Calu3 (cell line): ENCODE measurements at regions not wholly inside any gene's neighbourhood (a gene's known extent, or its start where the extent isn't known, plus 50 kb on each side); places are given as distances from the start of the nearest gene placed in this dataset.

Experiments used
- BruUV-seq: library from RNA; stranded (reverse); fragments of 400-500 nt; replicated peaks from 2 replicates; lab custom pipeline; 2021; lab: Mats Ljungman, UMichigan
- CTCF ChIA-PET: fragments of 300-600 bp; sonication (Branson Sonifier 250); formaldehyde crosslinking; loops from one replicate; lab custom pipeline; 2022; ENCODE audit warnings: antibody characterized with exemption; lab: Charles Lee
- DNase-seq: peaks from one replicate; pipeline ENCODE4 v3.0.0; 2022
- H3K27ac Mint-ChIP-seq: one replicate; pipeline ENCODE4 v1.8.0; 2022; ENCODE audit warnings: mixed read lengths; ENCODE audit not compliant: unreplicated experiment
- H3K27me3 Mint-ChIP-seq: one replicate; pipeline ENCODE4 v1.8.0; 2022; ENCODE audit warnings: mixed read lengths; ENCODE audit not compliant: unreplicated experiment
- H3K36me3 Mint-ChIP-seq: one replicate; pipeline ENCODE4 v1.8.0; 2022; ENCODE audit warnings: mild to moderate bottlenecking, moderate library complexity, mixed read lengths; ENCODE audit not compliant: insufficient read depth, unreplicated experiment
- H3K4me1 Mint-ChIP-seq: one replicate; pipeline ENCODE4 v1.8.0; 2022; ENCODE audit warnings: mild to moderate bottlenecking, low read depth, mixed read lengths; ENCODE audit not compliant: unreplicated experiment
- H3K4me3 Mint-ChIP-seq: one replicate; pipeline ENCODE4 v1.8.0; 2022; ENCODE audit warnings: mild to moderate bottlenecking, low read depth, moderate library complexity, mixed read lengths; ENCODE audit not compliant: unreplicated experiment
- H3K9me3 Mint-ChIP-seq: one replicate; pipeline ENCODE4 v1.8.0; 2022; ENCODE audit warnings: low read depth, mixed read lengths; ENCODE audit not compliant: unreplicated experiment
- CTCF ChIP-seq: fragments of 200-600 bp; IDR thresholded peaks from one replicate; pipeline ENCODE4 v1.8.0; 2022; ENCODE audit warnings: antibody characterized with exemption; ENCODE audit not compliant: unreplicated experiment
- intact Hi-C: fragments of 100-400 bp; cut with micrococcal nuclease; formaldehyde crosslinking; loops from one replicate; pipeline ENCODE4 v1.10.0; 2022; ENCODE audit not compliant: unreplicated experiment

GRCh38 chr2:160956243-160956802 lies 203.9 kb upstream of the TANK start:
- no peak for DNase-seq
- TF ChIP-seq CTCF = no peak
- CTCF ChIA-PET = no interaction called here
- H3K9me3 Mint-ChIP-seq = no peaks in the 10 kb centered on the region
- H3K4me1 Mint-ChIP-seq = peaks cover 9% of the 10 kb centered on the region
- no peaks in the 10 kb centered on the region for H3K36me3 Mint-ChIP-seq
- no peak overlapping the region for H3K27ac Mint-ChIP-seq
- H3K4me3 Mint-ChIP-seq = no peak overlapping the region
- no TSS peak for BruUV-seq
- intact Hi-C loops = no loop called here
- no peaks in the 10 kb centered on the region for H3K27me3 Mint-ChIP-seq

- no TSS peak for BruUV-seq
- no peak overlapping the region for H3K27ac Mint-ChIP-seq
- CTCF ChIA-PET = no interaction called here
- H3K27me3 Mint-ChIP-seq = no peaks in the 10 kb centered on the region
- intact Hi-C loops = no loop called here
- DNase-seq = no peak
- TF ChIP-seq CTCF = no peak
- peaks cover 9% of the 10 kb centered on the region for H3K4me1 Mint-ChIP-seq
- H3K9me3 Mint-ChIP-seq = no peaks in the 10 kb centered on the region
- no peak overlapping the region for H3K4me3 Mint-ChIP-seq
- no peaks in the 10 kb centered on the region for H3K36me3 Mint-ChIP-seq
Observed at GRCh38 chr2:160963957-160964356, 196.3 kb upstream of the TANK start.

- no peak for TF ChIP-seq CTCF
- Mint-ChIP-seq H3K9me3 (no peaks in the 10 kb centered on the region), H3K27me3 (no peaks in the 10 kb centered on the region), H3K27ac (no peak overlapping the region), H3K36me3 (no peaks in the 10 kb centered on the region), H3K4me3 (no peak overlapping the region), H3K4me1 (no peaks in the 10 kb centered on the region)
- CTCF ChIA-PET = no interaction called here
- DNase-seq = no peak
- intact Hi-C loops = no loop called here
- BruUV-seq = no TSS peak
Observed at GRCh38 chr2:160967523-160967922, 192.7 kb upstream of the TANK start.

GRCh38 chr2:160968183-160968582 lies 192.0 kb upstream of the TANK start:
- Mint-ChIP-seq H3K36me3 (no peaks in the 10 kb centered on the region), H3K27me3 (no peaks in the 10 kb centered on the region), H3K4me3 (no peak overlapping the region), H3K27ac (no peak overlapping the region), H3K4me1 (no peaks in the 10 kb centered on the region), H3K9me3 (no peaks in the 10 kb centered on the region)
- no TSS peak for BruUV-seq
- DNase-seq = no peak
- CTCF ChIA-PET = interaction anchor here (0.5 kb wide), 1 partner anchor 677 kb away, joined by 3 read pairs; no protein-coding TSS in a partner anchor
- intact Hi-C loops = no loop called here
- TF ChIP-seq CTCF = no peak
